OCI-LY1 (cell line): ENCODE measurements at regions not wholly inside any gene's neighbourhood (a gene's known extent, or its start where the extent isn't known, plus 50 kb on each side); places are given as distances from the start of the nearest gene placed in this dataset.

Source experiments
- H2AFZ ChIP-seq: fragments of 200-600 bp; sonication (generic), shearing (Covaris generic); 2 replicates; pipeline ENCODE4 v1.6.0; 2014; ENCODE audit warnings: antibody characterized with exemption, mild to moderate bottlenecking, low read length
- H3F3A ChIP-seq: fragments of 200-600 bp; sonication (generic), shearing (Covaris generic); 2 replicates; pipeline ENCODE4 v1.6.0; 2014; ENCODE audit warnings: mild to moderate bottlenecking, antibody characterized with exemption, low read length, moderate library complexity; ENCODE audit not compliant: insufficient read depth
- H3K27ac ChIP-seq: fragments of 200-600 bp; sonication (generic); 2 replicates; pipeline ENCODE4 v1.5.1; 2014; ENCODE audit warnings: low read length, mixed run types, mild to moderate bottlenecking, low read depth; ENCODE audit not compliant: poor library complexity, severe bottlenecking
- H3K27me3 ChIP-seq: fragments of 200-600 bp; sonication (generic); 2 replicates; pipeline ENCODE4 v1.6.0; 2014; ENCODE audit warnings: antibody characterized with exemption, mild to moderate bottlenecking, low read length, moderate library complexity; ENCODE audit not compliant: insufficient read depth
- H3K36me3 ChIP-seq: fragments of 200-600 bp; sonication (generic); 2 replicates; pipeline ENCODE4 v1.6.1; 2014; ENCODE audit warnings: mild to moderate bottlenecking, antibody characterized with exemption, low read length, moderate library complexity, mixed read lengths; ENCODE audit not compliant: insufficient read depth
- H3K4me1 ChIP-seq: fragments of 200-600 bp; sonication (generic); 2 replicates; pipeline ENCODE4 v1.5.1; 2014; ENCODE audit warnings: mild to moderate bottlenecking, low read length, moderate library complexity; ENCODE audit not compliant: insufficient read depth, severe bottlenecking
- H3K4me2 ChIP-seq: fragments of 200-600 bp; sonication (generic), shearing (Covaris generic); 2 replicates; pipeline ENCODE4 v1.6.1; 2014; ENCODE audit warnings: low read length
- H3K4me3 ChIP-seq: fragments of 200-600 bp; sonication (generic); 2 replicates; pipeline ENCODE4 v1.5.1; 2014; ENCODE audit warnings: low read length, low read depth, mild to moderate bottlenecking, mixed read lengths; ENCODE audit not compliant: poor library complexity, severe bottlenecking
- H3K79me2 ChIP-seq: fragments of 200-600 bp; shearing (Covaris generic); 2 replicates; pipeline ENCODE4 v1.6.1; 2016; ENCODE audit warnings: mixed run types, low read length, mixed read lengths; ENCODE audit not compliant: insufficient read depth
- H3K9ac ChIP-seq: fragments of 200-600 bp; sonication (generic), shearing (Covaris generic); 2 replicates; pipeline ENCODE4 v1.6.1; 2014; ENCODE audit warnings: mild to moderate bottlenecking, low read length, mixed read lengths
- H3K9me2 ChIP-seq: fragments of 200-600 bp; sonication (generic), shearing (Covaris generic); 2 replicates; pipeline ENCODE4 v1.6.1; 2014; ENCODE audit warnings: low read depth, mild to moderate bottlenecking, low read length, mixed read lengths
- H3K9me3 ChIP-seq: fragments of 200-600 bp; shearing (Covaris generic); 2 replicates; pipeline ENCODE4 v1.6.1; 2014; ENCODE audit warnings: low read length, mixed read lengths
- H4K20me1 ChIP-seq: fragments of 200-600 bp; sonication (generic), shearing (Covaris generic); 2 replicates; pipeline ENCODE4 v1.6.0; 2016; ENCODE audit warnings: mild to moderate bottlenecking, low read length; ENCODE audit not compliant: insufficient read depth
- CTCF ChIP-seq: fragments of 200-600 bp; sonication (generic), shearing (Covaris generic); IDR thresholded peaks from 2 replicates; pipeline ENCODE4 v1.5.1; 2017; ENCODE audit warnings: mild to moderate bottlenecking, antibody characterized with exemption, low read length, moderate library complexity, mixed read lengths
- EZH2 ChIP-seq: fragments of 200-600 bp; sonication (generic), shearing (Covaris generic); IDR thresholded peaks from 2 replicates; pipeline ENCODE4 v1.8.0; 2017; ENCODE audit warnings: borderline replicate concordance, mixed run types, mild to moderate bottlenecking, antibody characterized with exemption, low read length, moderate library complexity, mixed read lengths

GRCh38 chr10:105391670-105392351, 750.7 kb downstream of the SORCS3 start:
- no peak overlapping the region for H2AFZ ChIP-seq
- H3K9ac ChIP-seq, result no peak overlapping the region
- H3K9me2 ChIP-seq, result no peaks in the 10 kb centered on the region
- no peaks in the 10 kb centered on the region for H3K9me3 ChIP-seq
- H3K4me2 ChIP-seq, result no peak overlapping the region
- H3K27ac ChIP-seq, result no peak overlapping the region
- TF ChIP-seq EZH2 (no peak), CTCF (no peak)
- no peaks in the 10 kb centered on the region for H3K27me3 ChIP-seq
- H3K4me3 ChIP-seq, result no peak overlapping the region
- no peaks in the 10 kb centered on the region for H3K79me2 ChIP-seq
- no peaks in the 10 kb centered on the region for H4K20me1 ChIP-seq
- no peaks in the 10 kb centered on the region for H3K36me3 ChIP-seq
- H3K4me1 ChIP-seq, result no peaks in the 10 kb centered on the region
- no peaks in the 10 kb centered on the region for H3F3A ChIP-seq

- no peak overlapping the region for H3K9ac ChIP-seq
- no peaks in the 10 kb centered on the region for H3K4me1 ChIP-seq
- H3K4me3 ChIP-seq, result no peak overlapping the region
- H3K36me3 ChIP-seq, result no peaks in the 10 kb centered on the region
- H3K9me2 ChIP-seq, result no peaks in the 10 kb centered on the region
- H2AFZ ChIP-seq, result no peak overlapping the region
- TF ChIP-seq CTCF (no peak), EZH2 (no peak)
- no peaks in the 10 kb centered on the region for H3K27me3 ChIP-seq
- H3F3A ChIP-seq, result no peaks in the 10 kb centered on the region
- no peak overlapping the region for H3K4me2 ChIP-seq
- no peaks in the 10 kb centered on the region for H3K9me3 ChIP-seq
- no peak overlapping the region for H3K27ac ChIP-seq
- no peaks in the 10 kb centered on the region for H3K79me2 ChIP-seq
- no peaks in the 10 kb centered on the region for H4K20me1 ChIP-seq
These were observed 746.9 kb downstream of the SORCS3 start for GRCh38 chr10:105387971-105388370.

GRCh38 chr10:105383978-105384377, 742.9 kb downstream of the SORCS3 start:
- Histone ChIP-seq H3K27me3 (no peaks in the 10 kb centered on the region), H3K27ac (no peak overlapping the region), H3K36me3 (no peaks in the 10 kb centered on the region), H3F3A (no peaks in the 10 kb centered on the region), H4K20me1 (no peaks in the 10 kb centered on the region), H3K9me2 (no peaks in the 10 kb centered on the region), H3K4me2 (no peak overlapping the region), H3K9me3 (no peaks in the 10 kb centered on the region), H3K9ac (no peak overlapping the region), H3K4me3 (no peak overlapping the region), H2AFZ (no peak overlapping the region), H3K4me1 (no peaks in the 10 kb centered on the region), H3K79me2 (no peaks in the 10 kb centered on the region)
- no peak for TF ChIP-seq EZH2
- TF ChIP-seq CTCF, result no peak
